ENCODE measurements at regions not wholly inside any gene's neighbourhood (a gene's known extent, or its start where the extent isn't known, plus 50 kb on each side); places are given as distances from the start of the nearest gene placed in this dataset.

- no peaks in the 10 kb centered on the region for H3K79me2 ChIP-seq (ENCODE audit: low read length)
- no peaks in the 10 kb centered on the region for H3F3A ChIP-seq (ENCODE audit: insufficient read depth, low read length)
- H3K9ac ChIP-seq (ENCODE audit: low read length): no peak overlapping the region
- H3K27me3 ChIP-seq (replicated peaks; ENCODE audit: insufficient read depth, low read length): peaks cover 43% of the 10 kb centered on the region
- no peak overlapping the region for H2AFZ ChIP-seq (ENCODE audit: low read length)
- no peak overlapping the region for H3K27ac ChIP-seq (ENCODE audit: low read length)
- H3K4me2 ChIP-seq (ENCODE audit: low read depth, low read length): no peak overlapping the region
- H3K9me3 ChIP-seq (replicated peaks; ENCODE audit: insufficient read depth, low read length): no peaks in the 10 kb centered on the region
- TF ChIP-seq EZH2 (optimal IDR thresholded peaks at IDR 0.05; ENCODE audit: low read depth, low read length) (no peak), EZH2phosphoT487 (IDR thresholded peaks at IDR 0.05; ENCODE audit: low read length) (no peak)
- TF ChIP-seq, protein P1, sequence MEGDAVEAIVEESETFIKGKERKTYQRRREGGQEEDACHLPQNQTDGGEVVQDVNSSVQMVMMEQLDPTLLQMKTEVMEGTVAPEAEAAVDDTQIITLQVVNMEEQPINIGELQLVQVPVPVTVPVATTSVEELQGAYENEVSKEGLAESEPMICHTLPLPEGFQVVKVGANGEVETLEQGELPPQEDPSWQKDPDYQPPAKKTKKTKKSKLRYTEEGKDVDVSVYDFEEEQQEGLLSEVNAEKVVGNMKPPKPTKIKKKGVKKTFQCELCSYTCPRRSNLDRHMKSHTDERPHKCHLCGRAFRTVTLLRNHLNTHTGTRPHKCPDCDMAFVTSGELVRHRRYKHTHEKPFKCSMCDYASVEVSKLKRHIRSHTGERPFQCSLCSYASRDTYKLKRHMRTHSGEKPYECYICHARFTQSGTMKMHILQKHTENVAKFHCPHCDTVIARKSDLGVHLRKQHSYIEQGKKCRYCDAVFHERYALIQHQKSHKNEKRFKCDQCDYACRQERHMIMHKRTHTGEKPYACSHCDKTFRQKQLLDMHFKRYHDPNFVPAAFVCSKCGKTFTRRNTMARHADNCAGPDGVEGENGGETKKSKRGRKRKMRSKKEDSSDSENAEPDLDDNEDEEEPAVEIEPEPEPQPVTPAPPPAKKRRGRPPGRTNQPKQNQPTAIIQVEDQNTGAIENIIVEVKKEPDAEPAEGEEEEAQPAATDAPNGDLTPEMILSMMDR (IDR thresholded peaks at IDR 0.05; ENCODE audit: low read length): no peak
- no peaks in the 10 kb centered on the region for H3K9me2 ChIP-seq (replicated peaks; ENCODE audit: insufficient read depth, low read length)
- H3K4me1 ChIP-seq (ENCODE audit: low read length): no peaks in the 10 kb centered on the region
- H3K36me3 ChIP-seq (replicated peaks; ENCODE audit: insufficient read depth, low read length): no peaks in the 10 kb centered on the region
- H4K20me1 ChIP-seq (ENCODE audit: insufficient read depth, low read length): no peaks in the 10 kb centered on the region
- H3K4me3 ChIP-seq (ENCODE audit: low read length): no peak overlapping the region
- DNase-seq: no peak
Observed at GRCh38 chr9:121568343-121569265, 69.0 kb upstream of the GGTA1 start.

DNA sequence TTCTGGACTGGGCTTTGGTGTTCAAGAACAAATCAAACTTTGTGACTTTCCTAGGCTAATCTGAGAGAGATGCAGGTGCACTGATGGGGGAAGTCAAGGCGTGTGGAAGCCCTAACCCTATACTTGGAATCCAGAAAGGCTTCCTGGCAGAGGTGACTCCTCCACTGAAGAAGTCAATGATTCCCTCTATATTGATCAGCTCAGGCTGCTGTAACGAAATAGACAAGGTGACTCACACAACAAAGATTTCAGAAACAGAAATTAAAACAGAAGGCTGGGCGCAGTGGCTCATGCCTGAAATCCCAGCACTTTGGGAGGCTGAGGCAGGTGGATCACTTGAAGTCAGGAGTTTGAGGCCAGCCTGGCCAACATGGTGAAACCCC is 69.6 kb upstream of the GGTA1 start:
- no peaks in the 10 kb centered on the region for H3K9me2 ChIP-seq (replicated peaks; ENCODE audit: insufficient read depth, low read length)
- H3K36me3 ChIP-seq (replicated peaks; ENCODE audit: insufficient read depth, low read length): no peaks in the 10 kb centered on the region
- no peak for DNase-seq
- H3K9ac ChIP-seq (ENCODE audit: low read length): no peak overlapping the region
- no peak overlapping the region for H3K27ac ChIP-seq (ENCODE audit: low read length)
- no peak overlapping the region for H3K4me3 ChIP-seq (ENCODE audit: low read length)
- H3K27me3 ChIP-seq (replicated peaks; ENCODE audit: insufficient read depth, low read length): peaks cover 37% of the 10 kb centered on the region
- TF ChIP-seq EZH2phosphoT487 (IDR thresholded peaks at IDR 0.05; ENCODE audit: low read length): no peak
- TF ChIP-seq, protein P1 (IDR thresholded peaks at IDR 0.05; ENCODE audit: low read length): no peak
- TF ChIP-seq EZH2 (optimal IDR thresholded peaks at IDR 0.05; ENCODE audit: low read depth, low read length): no peak
- no peak overlapping the region for H3K4me2 ChIP-seq (ENCODE audit: low read depth, low read length)
- no peaks in the 10 kb centered on the region for H3K79me2 ChIP-seq (ENCODE audit: low read length)
- no peak overlapping the region for H2AFZ ChIP-seq (ENCODE audit: low read length)
- no peaks in the 10 kb centered on the region for H3K4me1 ChIP-seq (ENCODE audit: low read length)
- H3F3A ChIP-seq (ENCODE audit: insufficient read depth, low read length): no peaks in the 10 kb centered on the region
- H4K20me1 ChIP-seq (ENCODE audit: insufficient read depth, low read length): no peaks in the 10 kb centered on the region
- H3K9me3 ChIP-seq (replicated peaks; ENCODE audit: insufficient read depth, low read length): no peaks in the 10 kb centered on the region

- no peaks in the 10 kb centered on the region for H3F3A ChIP-seq (ENCODE audit: insufficient read depth, low read length)
Observed at GRCh38 chr9:121572581-121572980, 72.9 kb upstream of the GGTA1 start.

More at GRCh38 chr9:121572581-121572980, 72.9 kb upstream of the GGTA1 start:
- Histone ChIP-seq H3K27me3 (replicated peaks; ENCODE audit: insufficient read depth, low read length) (peaks cover 22% of the 10 kb centered on the region; the same call in 1 of the 2 replicates), H3K9me3 (replicated peaks; ENCODE audit: insufficient read depth, low read length) (no peaks in the 10 kb centered on the region), H3K4me2 (ENCODE audit: low read depth, low read length) (no peak overlapping the region), H3K27ac (ENCODE audit: low read length) (no peak overlapping the region), H4K20me1 (ENCODE audit: insufficient read depth, low read length) (no peaks in the 10 kb centered on the region), H3K4me1 (ENCODE audit: low read length) (no peaks in the 10 kb centered on the region), H3K9me2 (replicated peaks; ENCODE audit: insufficient read depth, low read length) (no peaks in the 10 kb centered on the region), H3K9ac (ENCODE audit: low read length) (no peak overlapping the region), H3K36me3 (replicated peaks; ENCODE audit: insufficient read depth, low read length) (no peaks in the 10 kb centered on the region), H3K79me2 (ENCODE audit: low read length) (no peaks in the 10 kb centered on the region), H3K4me3 (ENCODE audit: low read length) (no peak overlapping the region), H2AFZ (ENCODE audit: low read length) (no peak overlapping the region)
- TF ChIP-seq EZH2phosphoT487 (IDR thresholded peaks at IDR 0.05; ENCODE audit: low read length) (no peak), EZH2 (optimal IDR thresholded peaks at IDR 0.05; ENCODE audit: low read depth, low read length) (no peak)
- TF ChIP-seq, protein P1 (IDR thresholded peaks at IDR 0.05; ENCODE audit: low read length): no peak
- no peak for DNase-seq
